GM19397 (cell line): ENCODE measurements at regions not wholly inside any gene's neighbourhood (a gene's known extent, or its start where the extent isn't known, plus 50 kb on each side); places are given as distances from the start of the nearest gene placed in this dataset.

Experiments
- ATAC-seq: cut with Tn5 transposase; IDR thresholded peaks from one replicate; pipeline ENCODE4 v1.9.1; 2021; ENCODE audit warnings: mild to moderate bottlenecking, moderate library complexity; ENCODE audit not compliant: unreplicated experiment

- ATAC-seq = peak; percentile 98
Measured at GRCh38 chr6:71420693-71421328, 132.2 kb downstream of the OGFRL1 start.

- no peak for ATAC-seq
Measured at GRCh38 chr6:71421611-71422010, 133.0 kb downstream of the OGFRL1 start.

GRCh38 chr6:71430018-71430417 lies 141.4 kb downstream of the OGFRL1 start:
- no peak for ATAC-seq

- ATAC-seq = no peak
Measured at GRCh38 chr6:71433441-71433840, 144.8 kb downstream of the OGFRL1 start.

- ATAC-seq = no peak
Measured at GRCh38 chr6:71444222-71444621, 155.6 kb downstream of the OGFRL1 start.

GRCh38 chr6:71446057-71446456 lies 157.4 kb downstream of the OGFRL1 start:
- ATAC-seq = no peak

GRCh38 chr6:71446470-71446869 lies 157.9 kb downstream of the OGFRL1 start:
- no peak for ATAC-seq

- ATAC-seq = no peak
Measured at GRCh38 chr6:71452697-71453370, 164.2 kb downstream of the OGFRL1 start.

GRCh38 chr6:71453371-71453706 lies 164.7 kb downstream of the OGFRL1 start:
- no peak for ATAC-seq

- no peak for ATAC-seq
Measured at GRCh38 chr6:71454056-71454455, 165.4 kb downstream of the OGFRL1 start.

GRCh38 chr6:71457929-71458328 lies 169.3 kb downstream of the OGFRL1 start:
- ATAC-seq = no peak

- no peak for ATAC-seq
Measured at GRCh38 chr6:71459162-71459561, 170.6 kb downstream of the OGFRL1 start.

GRCh38 chr6:71460933-71461332 lies 172.3 kb downstream of the OGFRL1 start:
- ATAC-seq = no peak

- ATAC-seq = no peak
Measured at GRCh38 chr6:71463061-71463460, 174.4 kb downstream of the OGFRL1 start.

GRCh38 chr6:71465096-71465495 lies 176.5 kb downstream of the OGFRL1 start:
- ATAC-seq = no peak

- no peak for ATAC-seq
Measured at GRCh38 chr6:71466362-71466761, 177.8 kb downstream of the OGFRL1 start.

GRCh38 chr6:71468038-71468437 lies 179.4 kb downstream of the OGFRL1 start:
- no peak for ATAC-seq

GRCh38 chr6:71468841-71469700 lies 180.5 kb downstream of the OGFRL1 start:
- ATAC-seq = no peak

- no peak for ATAC-seq
Measured at GRCh38 chr6:71471718-71472117, 183.1 kb downstream of the OGFRL1 start.

- ATAC-seq = no peak
Measured at GRCh38 chr6:71473926-71474325, 185.3 kb downstream of the OGFRL1 start.

- no peak for ATAC-seq
Measured at GRCh38 chr6:71474942-71475341, 186.3 kb downstream of the OGFRL1 start.

GRCh38 chr6:71476371-71476770 lies 187.8 kb downstream of the OGFRL1 start:
- no peak for ATAC-seq
